ENCODE measurements at regions not wholly inside any gene's neighbourhood (a gene's known extent, or its start where the extent isn't known, plus 50 kb on each side); places are given as distances from the start of the nearest gene placed in this dataset.

GRCh38 chr6:6752129-6752528, 163.6 kb downstream of the LY86 start:
- no peak for DNase-seq (ENCODE audit: low spot score in 2 of 2, unreplicated experiment in 2 of 2)

DNA sequence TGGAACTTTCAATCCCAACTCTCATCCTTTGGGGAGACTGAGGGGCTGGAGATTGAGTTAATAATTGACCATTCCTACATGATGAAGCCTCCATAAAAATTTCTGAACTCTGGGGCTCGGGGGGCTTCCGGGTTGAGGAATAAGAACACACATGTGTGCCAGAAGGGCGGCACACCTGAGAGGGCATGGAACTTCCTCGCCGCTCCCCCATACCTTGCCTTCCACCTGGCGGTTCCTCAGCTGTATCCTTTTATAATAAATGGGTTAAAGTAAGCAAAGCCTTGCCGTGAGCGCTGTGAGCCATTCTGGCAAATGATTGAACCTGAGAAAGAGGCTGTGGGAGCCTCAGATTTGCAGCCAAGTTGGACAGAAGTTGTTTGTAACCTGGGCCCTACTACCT, 164.8 kb downstream of the LY86 start:
- no peak overlapping the region for H3K4me3 Mint-ChIP-seq
- DNase-seq (ENCODE audit: low spot score in 2 of 2, unreplicated experiment in 2 of 2), result no peak
- no peak overlapping the region for H3K27ac Mint-ChIP-seq
- H3K27me3 Mint-ChIP-seq (ENCODE audit: low read depth), result no peaks in the 10 kb centered on the region
- H3K36me3 Mint-ChIP-seq, result no peaks in the 10 kb centered on the region
- peaks cover 14% of the 10 kb centered on the region for H3K4me1 Mint-ChIP-seq
- H3K9me3 Mint-ChIP-seq, result no peaks in the 10 kb centered on the region
- TF ChIP-seq, protein P1, sequence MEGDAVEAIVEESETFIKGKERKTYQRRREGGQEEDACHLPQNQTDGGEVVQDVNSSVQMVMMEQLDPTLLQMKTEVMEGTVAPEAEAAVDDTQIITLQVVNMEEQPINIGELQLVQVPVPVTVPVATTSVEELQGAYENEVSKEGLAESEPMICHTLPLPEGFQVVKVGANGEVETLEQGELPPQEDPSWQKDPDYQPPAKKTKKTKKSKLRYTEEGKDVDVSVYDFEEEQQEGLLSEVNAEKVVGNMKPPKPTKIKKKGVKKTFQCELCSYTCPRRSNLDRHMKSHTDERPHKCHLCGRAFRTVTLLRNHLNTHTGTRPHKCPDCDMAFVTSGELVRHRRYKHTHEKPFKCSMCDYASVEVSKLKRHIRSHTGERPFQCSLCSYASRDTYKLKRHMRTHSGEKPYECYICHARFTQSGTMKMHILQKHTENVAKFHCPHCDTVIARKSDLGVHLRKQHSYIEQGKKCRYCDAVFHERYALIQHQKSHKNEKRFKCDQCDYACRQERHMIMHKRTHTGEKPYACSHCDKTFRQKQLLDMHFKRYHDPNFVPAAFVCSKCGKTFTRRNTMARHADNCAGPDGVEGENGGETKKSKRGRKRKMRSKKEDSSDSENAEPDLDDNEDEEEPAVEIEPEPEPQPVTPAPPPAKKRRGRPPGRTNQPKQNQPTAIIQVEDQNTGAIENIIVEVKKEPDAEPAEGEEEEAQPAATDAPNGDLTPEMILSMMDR (IDR thresholded peaks at IDR 0.05; ENCODE audit: unreplicated experiment), result no peak

More at GRCh38 chr6:6752129-6752528, 163.6 kb downstream of the LY86 start:
- Mint-ChIP-seq H3K9me3 (no peaks in the 10 kb centered on the region), H3K36me3 (no peaks in the 10 kb centered on the region), H3K27ac (no peak overlapping the region), H3K4me1 (peaks cover 13% of the 10 kb centered on the region), H3K4me3 (no peak overlapping the region), H3K27me3 (ENCODE audit: low read depth) (no peaks in the 10 kb centered on the region)
- TF ChIP-seq, protein P1 (IDR thresholded peaks at IDR 0.05; ENCODE audit: unreplicated experiment), result no peak

- H3K27ac Mint-ChIP-seq, result no peak overlapping the region
- no peak for DNase-seq (ENCODE audit: low spot score in 2 of 2, unreplicated experiment in 2 of 2)
- no peaks in the 10 kb centered on the region for H3K36me3 Mint-ChIP-seq
- no peak overlapping the region for H3K4me3 Mint-ChIP-seq
- peaks cover 14% of the 10 kb centered on the region for H3K4me1 Mint-ChIP-seq
- TF ChIP-seq, protein P1 (IDR thresholded peaks at IDR 0.05; ENCODE audit: unreplicated experiment), result no peak
- H3K27me3 Mint-ChIP-seq (ENCODE audit: low read depth), result no peaks in the 10 kb centered on the region
- H3K9me3 Mint-ChIP-seq, result no peaks in the 10 kb centered on the region
These were observed 168.0 kb downstream of the LY86 start for GRCh38 chr6:6756526-6756925.

DNA sequence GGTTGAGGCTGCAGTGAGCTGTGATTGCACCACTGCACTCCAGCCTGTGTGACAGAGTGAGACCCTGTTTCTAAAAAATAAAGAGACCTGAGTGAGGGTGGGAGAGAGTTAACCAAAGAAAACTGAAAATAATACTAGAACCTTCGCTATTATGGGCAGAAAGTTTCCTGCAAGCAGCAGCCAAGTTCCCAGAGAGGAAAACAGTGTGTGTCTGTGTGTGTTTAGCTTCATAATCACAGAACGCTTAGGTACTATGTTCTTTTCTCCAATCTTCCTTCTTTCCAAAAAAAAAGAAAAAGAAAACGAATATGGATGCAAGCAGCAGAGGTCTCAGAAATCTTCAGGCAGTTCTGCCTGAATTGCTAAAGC, 170.0 kb downstream of the LY86 start:
- H3K27me3 Mint-ChIP-seq (ENCODE audit: low read depth), result no peaks in the 10 kb centered on the region
- no peak for DNase-seq (ENCODE audit: low spot score in 2 of 2, unreplicated experiment in 2 of 2)
- peaks cover 13% of the 10 kb centered on the region for H3K4me1 Mint-ChIP-seq
- peak overlapping the region; percentile 55 for H3K27ac Mint-ChIP-seq
- no peaks in the 10 kb centered on the region for H3K36me3 Mint-ChIP-seq
- H3K9me3 Mint-ChIP-seq, result no peaks in the 10 kb centered on the region
- TF ChIP-seq, protein P1 (IDR thresholded peaks at IDR 0.05; ENCODE audit: unreplicated experiment), result no peak
- H3K4me3 Mint-ChIP-seq, result no peak overlapping the region

DNA sequence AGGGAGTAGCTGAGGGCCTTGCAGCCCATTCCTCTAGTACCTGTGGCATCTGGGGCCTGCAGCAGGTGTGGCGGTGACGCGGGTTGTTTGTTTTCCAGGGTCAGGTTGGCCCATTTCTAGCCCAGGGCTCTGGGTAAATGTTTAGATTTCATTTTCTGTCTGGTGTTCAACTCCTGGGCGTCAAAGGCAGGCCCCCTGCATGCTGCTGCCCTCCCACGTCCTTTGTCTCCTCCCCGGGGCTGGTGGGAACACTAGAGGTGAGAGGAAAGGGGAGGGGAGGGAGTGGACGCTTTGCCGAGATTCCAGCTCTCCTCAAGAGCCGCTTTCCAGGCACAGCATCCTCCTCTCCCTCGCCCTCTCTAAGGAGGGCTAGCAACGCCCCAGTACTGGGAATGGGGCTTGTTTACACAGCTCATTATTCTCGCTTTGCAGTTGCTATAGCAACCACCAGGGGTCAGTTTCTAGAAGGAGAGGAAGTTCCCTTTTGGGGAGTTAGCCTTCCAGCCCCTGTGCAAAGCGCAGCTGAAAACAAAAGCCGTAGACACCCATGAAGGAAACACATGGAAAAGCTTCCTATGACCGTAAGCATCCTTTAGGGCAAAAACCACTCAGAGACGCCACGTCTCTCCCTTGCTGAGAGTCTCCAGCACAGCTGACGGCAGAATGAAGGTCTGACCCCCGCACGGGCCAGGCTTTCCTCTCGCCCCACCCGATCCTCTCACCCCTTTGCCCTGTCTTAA, 170.6 kb downstream of the LY86 start:
- TF ChIP-seq, protein P1 (IDR thresholded peaks at IDR 0.05; ENCODE audit: unreplicated experiment), result peak; percentile 66
- H3K27me3 Mint-ChIP-seq (ENCODE audit: low read depth), result no peaks in the 10 kb centered on the region
- H3K9me3 Mint-ChIP-seq, result no peaks in the 10 kb centered on the region
- peak overlapping the region; percentile 55 for H3K27ac Mint-ChIP-seq
- H3K36me3 Mint-ChIP-seq, result no peaks in the 10 kb centered on the region
- H3K4me1 Mint-ChIP-seq, result peaks cover 13% of the 10 kb centered on the region
- DNase-seq (ENCODE audit: low spot score in 2 of 2, unreplicated experiment in 2 of 2), result no peak
- H3K4me3 Mint-ChIP-seq, result no peak overlapping the region
